Tibial artery (tissue), 4 donors: ENCODE measurements at regions not wholly inside any gene's neighbourhood (a gene's known extent, or its start where the extent isn't known, plus 50 kb on each side); places are given as distances from the start of the nearest gene placed in this dataset.

Source experiments
- DNase-seq, 2 donors: peaks; one replicate each; pipeline ENCODE4 v3.0.0-alpha.2; 2019
- H3K27ac ChIP-seq, 2 donors: fragments of 200-600 bp; sonication (generic) in 1 of 2; 1 replicate in 1 of 2; 2 replicates in 1 of 2; pipeline ENCODE4 v1.5.1; 2018 to 2019; ENCODE audit warnings: mild to moderate bottlenecking in 1 of 2
- H3K27me3 ChIP-seq, 2 donors: fragments of 200-600 bp; sonication (generic) in 1 of 2; one replicate each; pipeline versions ENCODE4 v1.5.1 to v1.6.0; 2016 to 2019
- H3K36me3 ChIP-seq, 3 donors: fragments of 200-600 bp; sonication (generic) in 2 of 3; one replicate each; pipeline ENCODE4 v1.5.1; 2016 to 2019; ENCODE audit warnings: mild to moderate bottlenecking in 2 of 3
- H3K4me1 ChIP-seq, 4 donors: fragments of 200-600 bp; sonication (generic) in 2 of 4; 1 replicate in 3 of 4; 2 replicates in 1 of 4; pipeline ENCODE4 v1.5.1; 2016 to 2019
- H3K4me3 ChIP-seq, 2 donors: fragments of 200-600 bp; sonication (generic) in 1 of 2; 1 replicate in 1 of 2; 2 replicates in 1 of 2; pipeline ENCODE4 v1.5.1; 2018 to 2019; ENCODE audit warnings: mild to moderate bottlenecking in 2 of 2
- H3K9me3 ChIP-seq, 3 donors: fragments of 200-600 bp; sonication (generic) in 1 of 3; one replicate each; pipeline ENCODE4 v1.5.1; 2016 to 2019
- intact Hi-C: fragments of 100-400 bp; cut with DNase I; formaldehyde crosslinking; loops from one replicate; pipeline ENCODE4 v1.15.0; 2023; ENCODE audit warnings: low total_unique reads
- TF ChIP-seq, protein P1 (sequence below), 2 experiments: fragments of 200-600 bp in 1 of 2; fragments of 450-650 bp in 1 of 2; IDR thresholded peaks; one replicate each; pipeline ENCODE4 v1.5.1; 2017 to 2019; ENCODE audit warnings: antibody characterized with exemption in 2 of 2, mild to moderate bottlenecking in 1 of 2, moderate library complexity in 1 of 2

DNA sequence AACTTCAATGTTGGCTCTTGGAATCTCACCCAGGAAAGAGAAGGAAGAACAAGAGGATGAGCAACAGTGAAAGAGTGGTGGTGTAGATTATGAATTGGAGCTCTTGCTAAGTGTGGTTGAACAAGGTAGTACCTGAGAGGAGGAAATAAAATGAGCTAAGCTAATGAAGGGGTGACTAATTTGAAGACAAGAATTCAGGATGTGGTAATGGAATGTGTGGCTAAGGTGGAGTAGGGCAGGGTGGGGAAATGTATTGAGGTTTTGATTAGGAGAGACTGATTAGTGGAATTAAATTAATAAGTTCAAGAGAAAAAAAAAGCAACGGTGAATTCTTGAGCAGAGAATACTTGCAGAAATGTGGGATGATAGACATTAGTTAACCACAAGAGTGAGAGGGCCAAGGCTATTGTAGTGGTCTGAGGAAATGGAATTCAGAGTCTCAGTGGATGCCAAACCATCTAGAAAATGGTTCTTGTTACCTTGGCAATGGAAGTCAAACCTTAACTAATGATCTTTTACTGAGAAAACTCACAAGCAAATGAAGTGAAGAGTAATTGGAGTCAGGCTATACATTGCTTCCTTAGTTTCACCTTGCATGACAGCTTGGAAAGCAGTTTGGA lies 648.3 kb upstream of the ZNF608 start:
- TF ChIP-seq, protein P1, sequence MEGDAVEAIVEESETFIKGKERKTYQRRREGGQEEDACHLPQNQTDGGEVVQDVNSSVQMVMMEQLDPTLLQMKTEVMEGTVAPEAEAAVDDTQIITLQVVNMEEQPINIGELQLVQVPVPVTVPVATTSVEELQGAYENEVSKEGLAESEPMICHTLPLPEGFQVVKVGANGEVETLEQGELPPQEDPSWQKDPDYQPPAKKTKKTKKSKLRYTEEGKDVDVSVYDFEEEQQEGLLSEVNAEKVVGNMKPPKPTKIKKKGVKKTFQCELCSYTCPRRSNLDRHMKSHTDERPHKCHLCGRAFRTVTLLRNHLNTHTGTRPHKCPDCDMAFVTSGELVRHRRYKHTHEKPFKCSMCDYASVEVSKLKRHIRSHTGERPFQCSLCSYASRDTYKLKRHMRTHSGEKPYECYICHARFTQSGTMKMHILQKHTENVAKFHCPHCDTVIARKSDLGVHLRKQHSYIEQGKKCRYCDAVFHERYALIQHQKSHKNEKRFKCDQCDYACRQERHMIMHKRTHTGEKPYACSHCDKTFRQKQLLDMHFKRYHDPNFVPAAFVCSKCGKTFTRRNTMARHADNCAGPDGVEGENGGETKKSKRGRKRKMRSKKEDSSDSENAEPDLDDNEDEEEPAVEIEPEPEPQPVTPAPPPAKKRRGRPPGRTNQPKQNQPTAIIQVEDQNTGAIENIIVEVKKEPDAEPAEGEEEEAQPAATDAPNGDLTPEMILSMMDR (IDR thresholded peaks at IDR 0.05), result no peak
- Histone ChIP-seq H3K4me3 (no peak overlapping the region), H3K27me3 (no peaks in the 10 kb centered on the region), H3K36me3 (no peaks in the 10 kb centered on the region), H3K4me1 (no peaks in the 10 kb centered on the region), H3K27ac (no peak overlapping the region), H3K9me3 (peaks cover 0 to 7% (median 0%) of the 10 kb centered on the region in 3 donors)
- no peak for DNase-seq
- intact Hi-C loops, result no loop called here

DNA sequence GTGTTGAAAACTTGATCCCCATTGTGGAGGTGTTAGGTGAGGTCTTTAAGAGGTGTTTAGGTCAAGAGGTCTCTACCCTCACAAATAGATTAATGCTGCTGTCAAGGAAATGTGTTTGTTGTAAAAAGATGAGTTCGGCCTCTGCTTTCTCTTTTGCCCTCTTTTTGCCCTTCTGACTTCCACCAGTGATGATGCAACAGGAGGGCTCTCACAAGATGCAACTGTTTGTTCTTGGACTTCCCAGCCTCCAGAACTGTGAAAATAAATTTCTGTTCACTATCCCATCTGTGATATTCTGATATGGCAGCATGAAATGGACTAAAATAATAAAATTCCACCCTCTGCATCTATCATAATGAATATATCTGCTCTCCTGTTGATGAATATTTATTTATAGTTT lies 650.0 kb upstream of the ZNF608 start:
- Histone ChIP-seq H3K27ac (no peak overlapping the region), H3K27me3 (no peaks in the 10 kb centered on the region), H3K4me1 (no peaks in the 10 kb centered on the region), H3K4me3 (no peak overlapping the region), H3K36me3 (no peaks in the 10 kb centered on the region), H3K9me3 (peaks cover 0 to 7% (median 0%) of the 10 kb centered on the region in 3 donors)
- intact Hi-C loops, result no loop called here
- DNase-seq, result no peak
- TF ChIP-seq, protein P1 (IDR thresholded peaks at IDR 0.05), result no peak

DNA sequence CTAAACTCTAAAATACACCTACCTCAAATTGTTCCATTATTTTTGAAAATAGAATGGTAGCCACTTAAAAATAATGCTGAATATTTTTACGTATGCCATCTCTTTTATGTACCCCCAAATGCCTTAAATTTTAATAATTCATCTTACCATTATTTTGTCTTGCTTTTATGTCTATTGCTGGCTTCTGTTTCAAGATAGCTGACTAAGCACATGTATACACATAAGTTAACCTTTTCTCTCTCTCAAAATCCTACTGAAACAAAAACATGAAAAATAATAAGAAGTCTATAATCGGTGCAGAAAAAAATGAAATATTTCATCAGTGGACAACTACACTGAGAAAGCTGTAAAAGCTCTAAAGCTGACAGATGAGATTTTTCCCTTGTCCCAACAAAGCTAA lies 652.0 kb upstream of the ZNF608 start:
- DNase-seq, result no peak
- Histone ChIP-seq H3K27ac (no peak overlapping the region), H3K36me3 (no peaks in the 10 kb centered on the region), H3K27me3 (no peaks in the 10 kb centered on the region), H3K4me3 (no peak overlapping the region), H3K4me1 (no peaks in the 10 kb centered on the region), H3K9me3 (peaks cover 0 to 7% (median 0%) of the 10 kb centered on the region in 3 donors)
- intact Hi-C loops, result no loop called here
- TF ChIP-seq, protein P1 (IDR thresholded peaks at IDR 0.05), result no peak

DNA sequence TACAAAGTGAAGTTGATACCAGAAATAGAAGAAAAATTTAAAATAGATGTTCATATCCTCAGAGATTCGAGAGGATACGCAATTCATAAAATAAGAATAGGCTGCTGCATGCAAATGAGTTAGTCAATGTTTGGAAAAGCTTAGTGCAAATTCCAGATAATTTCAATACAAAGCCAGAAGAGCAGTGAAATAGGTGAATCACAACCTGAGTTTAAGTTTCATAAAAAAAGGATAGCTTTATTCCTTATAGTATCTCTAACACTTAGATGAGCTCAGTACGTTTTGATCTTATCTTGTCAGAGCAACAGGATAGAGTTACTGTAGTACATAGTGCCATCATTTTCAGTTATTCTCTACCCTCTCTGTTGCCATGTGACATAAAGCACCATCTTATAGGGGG lies 653.4 kb upstream of the ZNF608 start:
- Histone ChIP-seq H3K27ac (no peak overlapping the region), H3K4me3 (no peak overlapping the region), H3K9me3 (peaks cover 0 to 7% (median 0%) of the 10 kb centered on the region in 3 donors), H3K4me1 (no peaks in the 10 kb centered on the region), H3K36me3 (no peaks in the 10 kb centered on the region), H3K27me3 (no peaks in the 10 kb centered on the region)
- DNase-seq, result no peak
- intact Hi-C loops, result no loop called here
- TF ChIP-seq, protein P1 (IDR thresholded peaks at IDR 0.05), result no peak

DNA sequence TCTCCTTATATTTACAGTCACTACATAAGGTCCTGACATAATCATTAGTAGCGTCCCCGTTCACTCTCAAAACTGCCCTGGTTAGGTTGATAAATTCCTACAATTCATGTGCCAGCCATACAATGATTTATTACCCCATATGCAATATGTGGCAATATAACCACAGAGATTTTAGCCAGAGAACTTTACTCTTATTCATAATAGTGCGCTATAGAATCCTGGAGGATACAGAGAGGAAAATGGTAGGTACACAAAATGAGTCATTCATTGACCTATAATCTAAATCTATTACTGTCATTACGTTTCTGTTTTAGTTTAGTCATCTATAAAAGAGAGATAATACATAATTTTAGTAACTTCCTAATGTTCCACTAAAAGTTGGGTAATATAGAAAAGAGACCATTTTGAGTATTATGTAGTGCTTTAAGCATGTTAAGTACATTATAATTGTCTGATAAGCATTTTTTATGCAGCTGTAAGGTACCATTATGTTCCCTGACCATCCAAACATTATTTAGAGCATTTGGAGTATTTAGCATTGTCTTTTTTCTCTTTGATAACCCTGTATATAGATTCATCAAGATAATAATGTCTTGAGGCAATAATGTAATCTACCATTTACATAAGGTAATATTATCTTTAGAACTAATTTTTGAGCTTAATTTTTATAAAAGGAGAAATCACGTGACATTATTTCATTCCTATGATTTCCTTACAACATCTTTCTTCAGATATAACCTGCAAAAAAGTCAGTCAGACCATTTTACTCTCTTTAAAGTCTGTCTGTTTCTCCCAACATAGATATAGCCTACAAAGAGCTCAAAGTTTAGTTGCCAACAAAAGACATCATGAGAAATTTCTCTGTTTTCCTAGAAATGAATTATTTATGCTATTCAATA lies 655.5 kb upstream of the ZNF608 start:
- Histone ChIP-seq H3K27ac (no peak overlapping the region), H3K36me3 (no peaks in the 10 kb centered on the region), H3K27me3 (no peaks in the 10 kb centered on the region), H3K9me3 (no peaks in the 10 kb centered on the region), H3K4me3 (no peak overlapping the region), H3K4me1 (no peaks in the 10 kb centered on the region)
- intact Hi-C loops, result no loop called here
- DNase-seq, result no peak
- TF ChIP-seq, protein P1 (IDR thresholded peaks at IDR 0.05), result no peak
